SK-N-SH (cell line): ENCODE measurements at regions not wholly inside any gene's neighbourhood (a gene's known extent, or its start where the extent isn't known, plus 50 kb on each side); places are given as distances from the start of the nearest gene placed in this dataset.

ENCODE experiments used
- CTCF ChIA-PET: fragments of 300-600, 350-600 bp; formaldehyde crosslinking; extraction: SDS; loops from one replicate; lab custom pipeline; 2021; lab: Yijun Ruan, JAX
- POLR2A ChIA-PET: fragments of 350-600 bp; sonication (Branson Sonifier 250); formaldehyde crosslinking; extraction: SDS; loops from one replicate; lab custom pipeline; 2020; ENCODE audit warnings: antibody characterized with exemption, inconsistent platforms; lab: Yijun Ruan, JAX
- DNase-seq: peaks from one replicate; pipeline ENCODE4 v3.0.0; 2012
- H2AFZ ChIP-seq: fragments of 200-600 bp; sonication (generic); 2 replicates; pipeline ENCODE4 v1.8.1; 2016; ENCODE audit warnings: antibody characterized with exemption, mild to moderate bottlenecking, low read depth
- H3F3A ChIP-seq: fragments of 200-600 bp; sonication (generic); replicated peaks from 2 replicates; pipeline ENCODE3; 2016; ENCODE audit warnings: antibody characterized with exemption, mild to moderate bottlenecking; ENCODE audit not compliant: insufficient read depth
- H3K27ac ChIP-seq, 2 experiments: fragments of 200-500 bp in 1 of 2; fragments of 200-600 bp in 1 of 2; sonication (Bioruptor generic) in 1 of 2; sonication (generic), shearing (Covaris generic) in 1 of 2; 2 replicates each; pipeline versions ENCODE4 v1.5.1 to v1.6.1; 2014 to 2016; ENCODE audit warnings: low read depth in 2 of 2, inconsistent platforms in 1 of 2, low read length in 1 of 2, mild to moderate bottlenecking in 1 of 2, mixed read lengths in 1 of 2
- H3K27me3 ChIP-seq: fragments of 200-600 bp; sonication (generic), shearing (Covaris generic); 2 replicates; pipeline ENCODE4 v1.6.1; 2016; ENCODE audit warnings: mixed run types; ENCODE audit not compliant: insufficient read depth
- H3K36me3 ChIP-seq, 2 experiments: fragments of 200-500 bp in 1 of 2; fragments of 200-600 bp in 1 of 2; sonication (Bioruptor generic) in 1 of 2; sonication (generic) in 1 of 2; replicated peaks in 1 of 2; 2 replicates each; pipeline versions ENCODE3 to v1.5.1; 2014 to 2016; ENCODE audit warnings: low read length in 1 of 2, mild to moderate bottlenecking in 1 of 2; ENCODE audit not compliant: insufficient read depth in 2 of 2, control insufficient read depth in 1 of 2
- H3K4me1 ChIP-seq, 2 experiments: fragments of 200-500 bp in 1 of 2; fragments of 200-600 bp in 1 of 2; sonication (Bioruptor generic) in 1 of 2; sonication (generic), shearing (Covaris generic) in 1 of 2; 2 replicates each; pipeline versions ENCODE4 v1.5.1 to v1.6.1; 2014 to 2016; ENCODE audit warnings: low read depth in 1 of 2, low read length in 1 of 2, mixed run types in 1 of 2; ENCODE audit not compliant: insufficient read depth in 2 of 2, control insufficient read depth in 1 of 2
- H3K4me2 ChIP-seq: fragments of 200-600 bp; sonication (generic), shearing (Covaris generic); 2 replicates; pipeline ENCODE4 v1.6.1; 2017; ENCODE audit warnings: mixed run types
- H3K4me3 ChIP-seq, 2 experiments: fragments of 200-500 bp in 1 of 2; fragments of 200-600 bp in 1 of 2; sonication (Bioruptor generic) in 1 of 2; sonication (generic), shearing (Covaris generic) in 1 of 2; 2 replicates each; pipeline versions ENCODE4 v1.5.1 to v1.8.1; 2014 to 2016; ENCODE audit warnings: low read depth in 2 of 2, inconsistent platforms in 1 of 2, low read length in 1 of 2, mild to moderate bottlenecking in 1 of 2, mixed read lengths in 1 of 2, moderate library complexity in 1 of 2
- H3K79me2 ChIP-seq: fragments of 200-600 bp; sonication (generic); 2 replicates; pipeline ENCODE4 v1.8.1; 2017; ENCODE audit warnings: mild to moderate bottlenecking; ENCODE audit not compliant: insufficient read depth
- H3K9ac ChIP-seq: fragments of 200-600 bp; sonication (generic); 2 replicates; pipeline ENCODE4 v1.6.1; 2017; ENCODE audit warnings: mixed run types
- H3K9me2 ChIP-seq: fragments of 200-600 bp; sonication (generic); 2 replicates; pipeline ENCODE4 v1.6.1; 2017; ENCODE audit warnings: mixed run types
- H3K9me3 ChIP-seq: fragments of 200-600 bp; sonication (generic); 2 replicates; pipeline ENCODE4 v1.6.1; 2017; ENCODE audit warnings: mixed run types, mild to moderate bottlenecking, moderate library complexity
- H4K20me1 ChIP-seq: fragments of 200-600 bp; sonication (generic); 2 replicates; pipeline ENCODE4 v1.6.1; 2017; ENCODE audit warnings: mild to moderate bottlenecking, mixed run types; ENCODE audit not compliant: insufficient read depth
- EP300 ChIP-seq, 2 experiments: IDR thresholded peaks; 2 replicates each; pipeline versions ENCODE4 v1.4.0 to v1.6.1; 2012; ENCODE audit warnings: borderline replicate concordance in 1 of 2, low read depth in 1 of 2, low read length in 1 of 2
- EZH2phosphoT487 ChIP-seq: fragments of 200-600 bp; sonication (generic); IDR thresholded peaks from 2 replicates; pipeline ENCODE4 v1.6.1; 2017; ENCODE audit warnings: low read depth, mixed run types, mild to moderate bottlenecking, antibody characterized with exemption, moderate library complexity, borderline replicate concordance
- FOSL2 ChIP-seq: IDR thresholded peaks from 2 replicates; pipeline ENCODE4 v1.4.0; 2012; ENCODE audit warnings: low read depth, mild to moderate bottlenecking, moderate library complexity, borderline replicate concordance
- FOXM1 ChIP-seq: IDR thresholded peaks from 2 replicates; pipeline ENCODE4 v1.4.0; 2012; ENCODE audit warnings: low read depth, mild to moderate bottlenecking
- GATA2 ChIP-seq: sonication (generic); formaldehyde crosslinking; IDR thresholded peaks from 2 replicates; pipeline ENCODE4 v1.5.0; 2020; ENCODE audit warnings: mild to moderate bottlenecking, missing genetic modification reagents
- IRF3 ChIP-seq: fragments of 150-350 bp; IDR thresholded peaks from 2 replicates; pipeline ENCODE4 v1.6.1; 2016; ENCODE audit warnings: mild to moderate bottlenecking, low read depth, low read length
- JUND ChIP-seq: IDR thresholded peaks from 2 replicates; pipeline ENCODE4 v1.4.0; 2012
- MAX ChIP-seq: IDR thresholded peaks from 2 replicates; pipeline ENCODE4 v1.4.0; 2012; ENCODE audit warnings: low read depth
- MXI1 ChIP-seq: IDR thresholded peaks from 2 replicates; pipeline ENCODE4 v1.6.1; 2012; ENCODE audit warnings: mild to moderate bottlenecking, low read depth, low read length, improper control_type of control experiment
- NFIC ChIP-seq: IDR thresholded peaks from 2 replicates; pipeline ENCODE4 v1.4.0; 2012; ENCODE audit warnings: borderline replicate concordance
- PBX3 ChIP-seq: IDR thresholded peaks from 2 replicates; pipeline ENCODE4; 2012
- RAD21 ChIP-seq: IDR thresholded peaks from 2 replicates; pipeline ENCODE4 v1.6.1; 2012; ENCODE audit warnings: mild to moderate bottlenecking, low read length
- SIN3A ChIP-seq: IDR thresholded peaks from 2 replicates; pipeline ENCODE4 v1.6.1; 2012; ENCODE audit warnings: low read depth, mild to moderate bottlenecking, low read length, moderate library complexity, borderline replicate concordance
- SMC3 ChIP-seq: IDR thresholded peaks from 2 replicates; pipeline ENCODE4 v1.6.1; 2012; ENCODE audit warnings: low read depth, low read length, improper control_type of control experiment
- TAF1 ChIP-seq: IDR thresholded peaks from 2 replicates; pipeline ENCODE4 v1.6.1; 2012; ENCODE audit warnings: low read depth, mild to moderate bottlenecking, low read length, moderate library complexity, borderline replicate concordance
- USF1 ChIP-seq: IDR thresholded peaks from 2 replicates; pipeline ENCODE4 v1.4.0; 2012; ENCODE audit warnings: low read depth, borderline replicate concordance
- WGBS: methylation state at CpG from one replicate; pipeline ENCODE4 v1.1.6; 2017; ENCODE audit warnings: low lambda C conversion rate; 5-methylcytosine and 5-hydroxymethylcytosine counted together
- TF ChIP-seq, protein P1 (sequence below): fragments of 150-350 bp; IDR thresholded peaks from 2 replicates; pipeline ENCODE4 v1.6.1; 2017; ENCODE audit warnings: antibody characterized with exemption, low read length, low read depth, borderline replicate concordance

GRCh38 chr14:71246539-71246938, 339.3 kb downstream of the PCNX1 start:
- peaks cover 10 to 24% of the 10 kb centered on the region in 2 experiments; a peak in 3 of 4 replicates for H3K4me1 ChIP-seq

More at GRCh38 chr14:71246539-71246938, 339.3 kb downstream of the PCNX1 start:
- Histone ChIP-seq H3K9me2 (no peaks in the 10 kb centered on the region), H3K27ac (no peak overlapping the region), H2AFZ (no peak overlapping the region), H3K36me3 (no peaks in the 10 kb centered on the region), H3K4me2 (no peak overlapping the region), H3K27me3 (no peaks in the 10 kb centered on the region), H3K4me3 (no peak overlapping the region), H3K9ac (no peak overlapping the region), H4K20me1 (no peaks in the 10 kb centered on the region), H3F3A (no peaks in the 10 kb centered on the region), H3K79me2 (no peaks in the 10 kb centered on the region), H3K9me3 (no peaks in the 10 kb centered on the region)
- POLR2A ChIA-PET, result no interaction called here
- CTCF ChIA-PET, result no interaction called here
- DNase-seq, result no peak
- WGBS, result 32% methylated on average over 1 of the region's 1 CpG
- TF ChIP-seq SMC3 (no peak), JUND (no peak), RAD21 (no peak), EP300 (IDR thresholded peaks at IDR 0.05; ENCODE audit: borderline replicate concordance in 1 of 2, low read depth in 1 of 2, low read length in 1 of 2) (no peak), FOXM1 (no peak), EZH2phosphoT487 (no peak), IRF3 (no peak), FOSL2 (no peak), PBX3 (no peak), SIN3A (no peak), NFIC (no peak), GATA2 (CRISPR knock-in tag) (no peak), MAX (no peak), MXI1 (no peak), USF1 (no peak), TAF1 (no peak)
- TF ChIP-seq, protein P1, sequence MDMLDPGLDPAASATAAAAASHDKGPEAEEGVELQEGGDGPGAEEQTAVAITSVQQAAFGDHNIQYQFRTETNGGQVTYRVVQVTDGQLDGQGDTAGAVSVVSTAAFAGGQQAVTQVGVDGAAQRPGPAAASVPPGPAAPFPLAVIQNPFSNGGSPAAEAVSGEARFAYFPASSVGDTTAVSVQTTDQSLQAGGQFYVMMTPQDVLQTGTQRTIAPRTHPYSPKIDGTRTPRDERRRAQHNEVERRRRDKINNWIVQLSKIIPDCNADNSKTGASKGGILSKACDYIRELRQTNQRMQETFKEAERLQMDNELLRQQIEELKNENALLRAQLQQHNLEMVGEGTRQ, result no peak
